Ovary (tissue), 7 donors: ENCODE measurements at regions not wholly inside any gene's neighbourhood (a gene's known extent, or its start where the extent isn't known, plus 50 kb on each side); places are given as distances from the start of the nearest gene placed in this dataset.
"Not testable (repeated sequence)": the region's sequence is repeated elsewhere in the genome, so short reads cannot be mapped to it uniquely, and the experiment has no call there.

Source experiments
- DNase-seq, 5 donors: peaks; one replicate each; pipeline ENCODE4 v3.0.0-alpha.2; 2019 to 2020
- H3K27ac ChIP-seq, 2 donors: fragments of 200-600 bp; one replicate each; pipeline versions ENCODE4 v1.5.1 to v1.8.0; 2019 to 2022
- H3K27me3 ChIP-seq: fragments of 200-600 bp; one replicate; pipeline ENCODE4 v1.8.0; 2022
- H3K36me3 ChIP-seq: fragments of 200-600 bp; sonication (generic); one replicate; pipeline ENCODE4 v1.5.1; 2019
- H3K4me1 ChIP-seq: one replicate; pipeline ENCODE4 v1.8.1; 2013; ENCODE audit warnings: mild to moderate bottlenecking, moderate library complexity; ENCODE audit not compliant: insufficient read depth
- H3K4me3 ChIP-seq: fragments of 200-600 bp; sonication (generic); one replicate; pipeline ENCODE4 v1.5.1; 2017
- H3K9me3 ChIP-seq, 2 donors: fragments of 200-600 bp in 1 of 2; sonication (generic) in 1 of 2; one replicate each; pipeline versions ENCODE4 v1.5.1 to v1.8.1; 2013 to 2019; ENCODE audit warnings: mild to moderate bottlenecking in 1 of 2, moderate library complexity in 1 of 2
- EP300 ChIP-seq: sonication (generic); formaldehyde crosslinking; IDR thresholded peaks from one replicate; pipeline ENCODE4 v1.6.1; 2017; ENCODE audit warnings: antibody characterized with exemption
- POLR2A ChIP-seq: fragments of 450-650 bp; IDR thresholded peaks from one replicate; pipeline ENCODE4 v1.6.1; 2017; ENCODE audit warnings: antibody characterized with exemption, mild to moderate bottlenecking, moderate library complexity
- WGBS, 3 donors: extraction: QIAGEN DNeasy Blood & Tissue Kit in 1 of 3; methylation state at CpG; one replicate each; pipeline versions ENCODE4 v1.1.5 to v1.1.7; 2013 to 2017; 5-methylcytosine and 5-hydroxymethylcytosine counted together
- intact Hi-C, 4 donors: fragments of 100-400 bp; cut with DNase I; formaldehyde crosslinking; loops; one replicate each; pipeline versions ENCODE4 v1.11.0 to v1.15.1; 2022 to 2023
- TF ChIP-seq, protein P1 (sequence below), 3 donors: fragments of 450-650 bp in 2 of 3; fragments of 200-600 bp in 1 of 3; IDR thresholded peaks; one replicate each; pipeline versions ENCODE4 v1.5.1 to v1.8.0; 2016 to 2022; ENCODE audit warnings: antibody characterized with exemption in 3 of 3, mild to moderate bottlenecking in 1 of 3
- donor health status: DM: no; HTN: no; CAD: no; lungs with moderate emphysema.
- donor health status: DM: no; HTN: no; CAD: no.
- donor health status: Bipolar disorder and iron deficiency.
- donor health status: DM: no; HTN: no; CAD: no.
- donor health status: DM: yes; HTN: yes; CAD: no.

DNA sequence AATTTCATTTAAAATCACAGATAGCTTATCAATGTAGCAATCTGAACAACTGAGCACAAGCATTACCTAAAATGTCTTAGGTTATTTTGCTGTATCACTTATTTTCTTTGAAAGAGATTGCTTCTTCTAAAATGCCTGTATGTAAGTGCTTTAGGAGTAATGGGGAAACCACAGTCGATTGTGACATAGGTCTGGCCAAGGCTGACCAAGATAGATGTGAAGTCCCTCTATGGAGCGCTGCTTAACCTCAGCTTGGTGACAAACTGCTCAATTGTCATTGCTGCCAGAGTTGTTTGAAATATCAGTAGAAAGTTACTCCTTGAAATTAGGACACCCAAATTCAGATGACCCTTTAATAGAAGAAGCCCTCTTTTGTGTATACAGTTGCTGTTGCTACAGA, 401.9 kb upstream of the NDST4 start:
- intact Hi-C loops = no loop called here
- WGBS, 3 donors = 88 to 96% (median 91%) methylated on average over 2 of the region's 2 CpGs
- H3K27ac ChIP-seq = no peak overlapping the region
- TF ChIP-seq EP300 = no peak
- H3K4me3 ChIP-seq = no peak overlapping the region
- no peaks in the 10 kb centered on the region for H3K9me3 ChIP-seq
- no peak for DNase-seq
- H3K36me3 ChIP-seq = no peaks in the 10 kb centered on the region
- H3K4me1 ChIP-seq = no peaks in the 10 kb centered on the region
- no peaks in the 10 kb centered on the region for H3K27me3 ChIP-seq

DNA sequence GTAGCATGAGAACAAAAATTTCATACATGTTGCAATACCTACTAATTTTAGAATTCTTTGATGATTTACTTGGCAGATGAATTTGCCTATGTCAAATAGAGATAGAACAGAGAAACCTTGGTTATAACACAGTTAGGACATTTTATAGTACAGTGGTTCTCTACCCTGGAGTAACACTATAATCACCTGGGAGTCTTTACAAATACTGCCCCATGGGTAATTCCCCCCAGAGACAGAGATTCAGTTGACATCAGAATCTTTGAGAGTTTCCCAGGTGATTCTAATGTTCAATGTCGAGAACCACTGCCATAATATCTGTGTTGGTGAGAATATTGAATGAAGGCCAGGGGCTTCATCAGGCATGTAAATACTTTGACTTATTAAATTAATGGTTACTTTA, 401.3 kb upstream of the NDST4 start:
- H3K27me3 ChIP-seq = no peaks in the 10 kb centered on the region
- H3K4me3 ChIP-seq = no peak overlapping the region
- intact Hi-C loops = no loop called here
- no peaks in the 10 kb centered on the region for H3K4me1 ChIP-seq
- WGBS, 3 donors = 62 to 74% (median 67%) methylated on average over 1 of the region's 1 CpG
- H3K27ac ChIP-seq = no peak overlapping the region
- H3K36me3 ChIP-seq = no peaks in the 10 kb centered on the region
- no peak for DNase-seq
- TF ChIP-seq POLR2A = no peak
- TF ChIP-seq EP300 = no peak
- TF ChIP-seq, protein P1, sequence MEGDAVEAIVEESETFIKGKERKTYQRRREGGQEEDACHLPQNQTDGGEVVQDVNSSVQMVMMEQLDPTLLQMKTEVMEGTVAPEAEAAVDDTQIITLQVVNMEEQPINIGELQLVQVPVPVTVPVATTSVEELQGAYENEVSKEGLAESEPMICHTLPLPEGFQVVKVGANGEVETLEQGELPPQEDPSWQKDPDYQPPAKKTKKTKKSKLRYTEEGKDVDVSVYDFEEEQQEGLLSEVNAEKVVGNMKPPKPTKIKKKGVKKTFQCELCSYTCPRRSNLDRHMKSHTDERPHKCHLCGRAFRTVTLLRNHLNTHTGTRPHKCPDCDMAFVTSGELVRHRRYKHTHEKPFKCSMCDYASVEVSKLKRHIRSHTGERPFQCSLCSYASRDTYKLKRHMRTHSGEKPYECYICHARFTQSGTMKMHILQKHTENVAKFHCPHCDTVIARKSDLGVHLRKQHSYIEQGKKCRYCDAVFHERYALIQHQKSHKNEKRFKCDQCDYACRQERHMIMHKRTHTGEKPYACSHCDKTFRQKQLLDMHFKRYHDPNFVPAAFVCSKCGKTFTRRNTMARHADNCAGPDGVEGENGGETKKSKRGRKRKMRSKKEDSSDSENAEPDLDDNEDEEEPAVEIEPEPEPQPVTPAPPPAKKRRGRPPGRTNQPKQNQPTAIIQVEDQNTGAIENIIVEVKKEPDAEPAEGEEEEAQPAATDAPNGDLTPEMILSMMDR (IDR thresholded peaks at IDR 0.05) = no peak
- no peaks in the 10 kb centered on the region for H3K9me3 ChIP-seq

DNA sequence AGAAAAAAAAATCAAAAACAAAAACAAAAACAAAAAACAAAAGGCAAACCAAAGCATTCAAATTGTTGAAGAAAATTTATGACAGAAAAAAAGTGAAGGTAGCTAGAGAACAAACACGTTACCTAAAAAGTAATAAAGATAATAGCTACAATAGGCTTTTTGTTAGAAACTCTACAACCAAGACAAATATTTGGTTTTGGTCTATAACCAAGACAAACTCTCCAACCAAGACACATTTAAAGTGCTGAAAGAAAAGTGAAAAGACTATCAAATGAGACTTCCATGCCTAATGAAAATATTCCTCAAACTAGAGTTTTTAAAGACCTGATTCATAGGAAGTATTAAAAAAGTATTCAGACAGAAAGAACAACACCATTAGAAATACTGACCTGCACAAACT, 391.9 kb upstream of the NDST4 start:
- intact Hi-C loops = no loop called here

DNA sequence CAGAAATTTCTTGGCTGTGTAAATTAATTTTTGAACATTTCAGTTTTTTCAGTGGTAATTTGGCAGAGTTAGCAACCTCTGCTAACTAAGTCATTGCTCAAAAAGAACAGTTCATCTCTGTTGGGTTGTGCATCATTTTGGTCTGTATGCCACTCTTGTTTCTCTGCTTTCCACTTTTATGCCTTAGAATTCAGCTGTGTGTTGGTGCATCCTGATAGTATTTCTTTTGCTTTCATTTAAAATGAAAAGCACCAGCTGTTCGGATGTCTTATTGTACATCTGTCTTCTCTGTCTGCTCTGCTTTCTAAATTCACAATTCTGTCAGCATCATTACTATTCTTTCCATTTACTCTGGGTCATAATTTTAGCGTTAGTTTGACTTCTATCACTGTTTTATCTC, 388.2 kb upstream of the NDST4 start:
- no peak overlapping the region for H3K4me3 ChIP-seq
- intact Hi-C loops = no loop called here
- H3K4me1 ChIP-seq = no peaks in the 10 kb centered on the region
- TF ChIP-seq POLR2A (no peak), EP300 (no peak)
- no peaks in the 10 kb centered on the region for H3K27me3 ChIP-seq
- H3K9me3 ChIP-seq = no peaks in the 10 kb centered on the region
- WGBS, 3 donors = 6 to 13% (median 10%) methylated on average over 2 of the region's 2 CpGs
- no peak overlapping the region for H3K27ac ChIP-seq
- no peaks in the 10 kb centered on the region for H3K36me3 ChIP-seq
- DNase-seq = no peak

More for the DNA sequence above, 391.9 kb upstream of the NDST4 start:
- no peaks in the 10 kb centered on the region for H3K27me3 ChIP-seq
- WGBS, 3 donors = 40 to 70% (median 43%) methylated on average over 1 of the region's 1 CpG
- no peaks in the 10 kb centered on the region for H3K9me3 ChIP-seq
- TF ChIP-seq EP300 (no peak), POLR2A (no peak)
- TF ChIP-seq, protein P1 (IDR thresholded peaks at IDR 0.05) = no peak
- no peak overlapping the region for H3K27ac ChIP-seq
- no peak overlapping the region for H3K4me3 ChIP-seq
- DNase-seq = no peak
- no peaks in the 10 kb centered on the region for H3K36me3 ChIP-seq
- no peaks in the 10 kb centered on the region for H3K4me1 ChIP-seq

DNA sequence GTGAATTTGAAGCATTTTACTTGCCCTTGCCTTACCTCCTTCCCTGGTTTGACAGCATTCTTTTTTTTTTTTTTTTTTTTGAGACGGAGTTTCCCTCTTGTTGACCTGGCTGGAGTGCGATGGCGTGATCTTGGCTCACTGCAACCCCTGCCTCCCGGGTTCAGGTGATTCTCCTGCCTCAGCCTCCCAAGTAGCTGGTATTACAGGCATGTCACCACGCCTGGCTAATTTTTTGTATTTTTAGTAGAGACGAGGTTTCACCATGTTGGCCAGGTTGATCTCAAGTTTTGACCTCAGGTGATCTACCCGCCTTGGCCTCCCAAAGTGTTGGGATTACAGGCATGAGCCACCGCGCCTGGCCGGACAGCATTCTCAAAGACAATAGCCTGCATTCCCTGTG, 380.4 kb upstream of the NDST4 start:
- intact Hi-C loops, H3K4me1 ChIP-seq, H3K27ac ChIP-seq, H3K36me3 ChIP-seq, H3K4me3 ChIP-seq, DNase-seq, H3K27me3 ChIP-seq, H3K9me3 ChIP-seq: not testable (repeated sequence)
- WGBS, 3 donors = 91 to 93% (median 92%) methylated on average over 10 of the region's 10 CpGs

DNA sequence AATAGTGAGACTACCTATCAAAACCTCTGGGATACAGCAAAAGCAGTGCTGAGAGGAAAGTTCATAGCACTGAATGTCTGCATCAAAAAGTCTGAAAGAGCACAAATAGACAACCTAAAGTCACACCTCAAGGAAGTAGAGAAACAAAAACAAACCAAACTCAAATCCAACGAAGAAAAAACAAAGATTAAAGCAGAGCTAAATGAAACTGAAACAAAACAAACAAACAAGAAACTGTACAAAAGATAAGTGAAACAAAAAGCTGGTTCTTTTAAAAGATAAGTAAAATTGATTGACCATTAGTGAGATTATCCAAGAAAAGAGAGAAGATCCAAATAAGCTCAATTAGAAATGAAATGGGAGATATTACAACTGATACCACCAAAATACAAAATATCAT, 378.3 kb upstream of the NDST4 start:
- Histone ChIP-seq H3K4me3 (no peak overlapping the region), H3K4me1 (no peaks in the 10 kb centered on the region), H3K36me3 (no peaks in the 10 kb centered on the region), H3K9me3 (no peaks in the 10 kb centered on the region), H3K27ac (no peak overlapping the region), H3K27me3 (no peaks in the 10 kb centered on the region)
- intact Hi-C loops = no loop called here
- TF ChIP-seq, protein P1 (IDR thresholded peaks at IDR 0.05) = no peak
- TF ChIP-seq EP300 = no peak
- no peak for TF ChIP-seq POLR2A
- 52 to 65% (median 60%) methylated on average over 1 of the region's 1 CpG for WGBS, 3 donors
- no peak for DNase-seq
